22Rv1 (cell line): ENCODE measurements at regions not wholly inside any gene's neighbourhood (a gene's known extent, or its start where the extent isn't known, plus 50 kb on each side); places are given as distances from the start of the nearest gene placed in this dataset.
A peak's percentile ranks its signal among the peaks of the same experiment; 100 is the strongest.

Experiments
- H3K27ac ChIP-seq: fragments of 450-650 bp; 2 replicates; pipeline ENCODE4 v1.5.1; 2017
- CTCF ChIP-seq: fragments of 450-650 bp; IDR thresholded peaks from 2 replicates; pipeline ENCODE4 v1.5.1; 2017; ENCODE audit warnings: mild to moderate bottlenecking
- ZFX ChIP-seq: fragments of 450-650 bp; IDR thresholded peaks from 2 replicates; pipeline ENCODE4 v1.6.1; 2017; ENCODE audit warnings: antibody characterized with exemption, borderline replicate concordance

GRCh38 chr18:6497543-6497942 is 82.8 kb upstream of the L3MBTL4 start:
- TF ChIP-seq ZFX, result no peak
- no peak for TF ChIP-seq CTCF
- H3K27ac ChIP-seq, result no peak overlapping the region

- TF ChIP-seq ZFX (no peak), CTCF (no peak)
- H3K27ac ChIP-seq, result no peak overlapping the region
These were observed 83.7 kb upstream of the L3MBTL4 start for GRCh38 chr18:6498289-6498856.

- H3K27ac ChIP-seq, result no peak overlapping the region
- TF ChIP-seq ZFX (no peak), CTCF (no peak)
These were observed 90.1 kb upstream of the L3MBTL4 start for GRCh38 chr18:6504605-6505497.

- no peak overlapping the region for H3K27ac ChIP-seq
These were observed 90.8 kb upstream of the L3MBTL4 start for GRCh38 chr18:6505498-6505875.

GRCh38 chr18:6509417-6509816 is 94.7 kb upstream of the L3MBTL4 start:
- peak overlapping the region; percentile 61 for H3K27ac ChIP-seq
- TF ChIP-seq CTCF (no peak), ZFX (no peak)

More at GRCh38 chr18:6505498-6505875, 90.8 kb upstream of the L3MBTL4 start:
- TF ChIP-seq ZFX (no peak), CTCF (no peak)

GRCh38 chr18:6509832-6510231 is 95.1 kb upstream of the L3MBTL4 start:
- no peak for TF ChIP-seq ZFX

GRCh38 chr18:6520901-6521300 is 106.2 kb upstream of the L3MBTL4 start:
- no peak overlapping the region for H3K27ac ChIP-seq
- no peak for TF ChIP-seq ZFX
- TF ChIP-seq CTCF, result no peak

More at GRCh38 chr18:6509832-6510231, 95.1 kb upstream of the L3MBTL4 start:
- peak overlapping the region; percentile 61 for H3K27ac ChIP-seq
